ENCODE measurements at regions not wholly inside any gene's neighbourhood (a gene's known extent, or its start where the extent isn't known, plus 50 kb on each side); places are given as distances from the start of the nearest gene placed in this dataset.

DNA sequence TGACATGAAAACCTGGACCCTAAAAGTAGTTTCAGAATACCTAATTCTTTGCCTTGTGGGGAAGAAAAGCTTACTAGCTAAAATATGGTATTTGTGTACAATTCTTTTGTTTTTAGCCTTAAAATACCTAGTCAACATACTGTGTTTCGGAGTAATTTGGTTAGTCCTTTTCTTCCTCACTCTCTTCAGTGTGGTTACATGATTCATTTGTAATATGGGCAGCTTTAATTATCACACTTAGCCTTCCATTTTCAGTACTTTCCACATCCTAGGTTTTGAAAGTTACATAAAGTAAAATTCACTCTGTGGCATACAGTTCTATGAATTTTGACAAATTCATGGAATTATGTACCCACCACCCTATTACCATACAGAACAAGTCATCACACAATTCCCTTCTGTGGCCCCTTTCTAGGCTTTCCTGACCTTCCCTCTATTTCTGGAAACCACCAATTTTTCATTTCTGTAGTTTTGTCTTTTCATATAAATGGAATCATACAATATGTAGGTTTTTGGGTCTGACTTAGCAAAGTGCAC is 96.2 kb downstream of the EMX2 start:
- CTCF ChIA-PET (ENCODE audit: unreplicated experiment): no interaction called here
- H3K4me2 ChIP-seq (ENCODE audit: low read length): no peak overlapping the region
- H3K4me1 ChIP-seq (ENCODE audit: insufficient read depth, low read length, poor library complexity, severe bottlenecking): no peaks in the 10 kb centered on the region
- H3K9me3 ChIP-seq (ENCODE audit: low read length): no peaks in the 10 kb centered on the region
- no peaks in the 10 kb centered on the region for H3K9me2 ChIP-seq (ENCODE audit: insufficient read depth, low read length)
- no peak overlapping the region for H3K4me3 ChIP-seq (ENCODE audit: low read depth, low read length, poor library complexity, severe bottlenecking)
- no peak overlapping the region for H2AFZ ChIP-seq (ENCODE audit: low read length)
- no peaks in the 10 kb centered on the region for H3K79me2 ChIP-seq (ENCODE audit: insufficient read depth, low read depth, low read length)
- DNase-seq (ENCODE audit: low spot score): no peak
- intact Hi-C loops (cut with micrococcal nuclease; ENCODE audit: unreplicated experiment): no loop called here
- POLR2A ChIA-PET: no interaction called here
- no TSS peak for BruUV-seq (replicated peaks)
- no peak for TF ChIP-seq EZH2phosphoT487 (IDR thresholded peaks at IDR 0.05; ENCODE audit: borderline replicate concordance, low read depth, low read length)
- TF ChIP-seq, protein P1, sequence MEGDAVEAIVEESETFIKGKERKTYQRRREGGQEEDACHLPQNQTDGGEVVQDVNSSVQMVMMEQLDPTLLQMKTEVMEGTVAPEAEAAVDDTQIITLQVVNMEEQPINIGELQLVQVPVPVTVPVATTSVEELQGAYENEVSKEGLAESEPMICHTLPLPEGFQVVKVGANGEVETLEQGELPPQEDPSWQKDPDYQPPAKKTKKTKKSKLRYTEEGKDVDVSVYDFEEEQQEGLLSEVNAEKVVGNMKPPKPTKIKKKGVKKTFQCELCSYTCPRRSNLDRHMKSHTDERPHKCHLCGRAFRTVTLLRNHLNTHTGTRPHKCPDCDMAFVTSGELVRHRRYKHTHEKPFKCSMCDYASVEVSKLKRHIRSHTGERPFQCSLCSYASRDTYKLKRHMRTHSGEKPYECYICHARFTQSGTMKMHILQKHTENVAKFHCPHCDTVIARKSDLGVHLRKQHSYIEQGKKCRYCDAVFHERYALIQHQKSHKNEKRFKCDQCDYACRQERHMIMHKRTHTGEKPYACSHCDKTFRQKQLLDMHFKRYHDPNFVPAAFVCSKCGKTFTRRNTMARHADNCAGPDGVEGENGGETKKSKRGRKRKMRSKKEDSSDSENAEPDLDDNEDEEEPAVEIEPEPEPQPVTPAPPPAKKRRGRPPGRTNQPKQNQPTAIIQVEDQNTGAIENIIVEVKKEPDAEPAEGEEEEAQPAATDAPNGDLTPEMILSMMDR (conservative IDR thresholded peaks at IDR 0.05; ENCODE audit: low read length): no peak
- H3K27ac ChIP-seq (ENCODE audit: low read depth, low read length, poor library complexity, severe bottlenecking): no peak overlapping the region
- H4K20me1 ChIP-seq (ENCODE audit: insufficient read depth, low read length): no peaks in the 10 kb centered on the region
- no peaks in the 10 kb centered on the region for H3K36me3 ChIP-seq (ENCODE audit: insufficient read depth, low read length)

DNA sequence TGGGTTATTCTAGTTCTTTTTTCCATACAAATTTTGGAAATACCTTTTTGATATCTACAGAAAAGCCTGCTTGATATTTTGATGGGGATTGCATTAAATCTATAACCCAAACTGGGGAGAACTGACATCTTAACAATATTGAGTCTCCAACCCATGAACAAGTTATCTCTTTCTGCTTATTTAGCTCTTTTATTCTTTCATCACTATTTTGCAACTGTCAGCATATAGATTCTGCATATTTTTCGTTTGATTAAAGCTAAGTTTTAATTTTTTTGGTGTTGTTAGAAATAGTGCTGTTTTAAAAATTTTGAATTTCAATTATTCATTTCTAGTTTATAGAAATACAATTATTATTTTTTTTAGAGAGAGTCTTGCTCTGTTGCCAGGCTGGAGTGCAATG is 97.9 kb downstream of the EMX2 start:
- no TSS peak for BruUV-seq (replicated peaks)
- POLR2A ChIA-PET: interaction anchor here (0.7 to 1.0 kb wide), 3 partner anchors 9 to 422 kb away, joined by 3 to 4 read pairs (median 3); no protein-coding TSS in a partner anchor
- Histone ChIP-seq H3K4me1 (ENCODE audit: insufficient read depth, low read length, poor library complexity, severe bottlenecking) (no peaks in the 10 kb centered on the region), H3K4me3 (ENCODE audit: low read depth, low read length, poor library complexity, severe bottlenecking) (no peak overlapping the region), H3K79me2 (ENCODE audit: insufficient read depth, low read depth, low read length) (no peaks in the 10 kb centered on the region), H3K27ac (ENCODE audit: low read depth, low read length, poor library complexity, severe bottlenecking) (no peak overlapping the region), H3K9me3 (ENCODE audit: low read length) (no peaks in the 10 kb centered on the region), H4K20me1 (ENCODE audit: insufficient read depth, low read length) (no peaks in the 10 kb centered on the region), H3K9me2 (ENCODE audit: insufficient read depth, low read length) (no peaks in the 10 kb centered on the region), H3K4me2 (ENCODE audit: low read length) (no peak overlapping the region), H3K36me3 (ENCODE audit: insufficient read depth, low read length) (no peaks in the 10 kb centered on the region), H2AFZ (ENCODE audit: low read length) (no peak overlapping the region)
- DNase-seq (ENCODE audit: low spot score): no peak
- intact Hi-C loops (cut with micrococcal nuclease; ENCODE audit: unreplicated experiment): no loop called here
- TF ChIP-seq EZH2phosphoT487 (IDR thresholded peaks at IDR 0.05; ENCODE audit: borderline replicate concordance, low read depth, low read length): no peak
- TF ChIP-seq, protein P1 (conservative IDR thresholded peaks at IDR 0.05; ENCODE audit: low read length): no peak
- CTCF ChIA-PET (ENCODE audit: unreplicated experiment): no interaction called here

DNA sequence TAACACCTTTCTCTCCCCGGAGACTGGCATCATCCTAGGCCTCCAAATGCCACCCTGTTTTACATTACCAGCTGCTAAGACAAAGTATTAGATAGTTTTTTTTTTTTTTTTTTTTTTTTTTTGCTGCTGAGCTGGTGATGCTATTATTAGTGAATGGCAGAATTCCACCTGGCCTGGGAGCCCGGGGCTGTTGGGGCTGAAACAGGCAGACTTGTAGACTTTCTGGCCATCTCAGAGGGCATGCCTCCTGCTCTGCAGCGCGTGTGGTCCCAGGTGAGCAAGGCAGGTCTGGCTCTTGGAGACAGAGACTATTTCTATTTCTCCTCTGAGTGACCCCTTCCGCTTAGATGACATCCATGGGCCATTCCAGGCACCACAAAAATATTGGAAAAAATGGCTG is 104.2 kb downstream of the EMX2 start:
- TF ChIP-seq, protein P1 (conservative IDR thresholded peaks at IDR 0.05; ENCODE audit: low read length): no peak
- TF ChIP-seq EZH2phosphoT487 (IDR thresholded peaks at IDR 0.05; ENCODE audit: borderline replicate concordance, low read depth, low read length): no peak
- intact Hi-C loops (cut with micrococcal nuclease; ENCODE audit: unreplicated experiment): no loop called here
- Histone ChIP-seq H3K9me2 (ENCODE audit: insufficient read depth, low read length) (no peaks in the 10 kb centered on the region), H4K20me1 (ENCODE audit: insufficient read depth, low read length) (no peaks in the 10 kb centered on the region), H3K36me3 (ENCODE audit: insufficient read depth, low read length) (no peaks in the 10 kb centered on the region), H3K4me3 (ENCODE audit: low read depth, low read length, poor library complexity, severe bottlenecking) (no peak overlapping the region), H3K4me1 (ENCODE audit: insufficient read depth, low read length, poor library complexity, severe bottlenecking) (no peaks in the 10 kb centered on the region), H2AFZ (ENCODE audit: low read length) (no peak overlapping the region), H3K79me2 (ENCODE audit: insufficient read depth, low read depth, low read length) (no peaks in the 10 kb centered on the region), H3K9me3 (ENCODE audit: low read length) (no peaks in the 10 kb centered on the region), H3K27ac (ENCODE audit: low read depth, low read length, poor library complexity, severe bottlenecking) (no peak overlapping the region), H3K4me2 (ENCODE audit: low read length) (no peak overlapping the region)
- CTCF ChIA-PET (ENCODE audit: unreplicated experiment): no interaction called here
- POLR2A ChIA-PET: no interaction called here
- no peak for DNase-seq (ENCODE audit: low spot score)
- BruUV-seq (replicated peaks): no TSS peak
